ENCODE measurements at regions not wholly inside any gene's neighbourhood (a gene's known extent, or its start where the extent isn't known, plus 50 kb on each side); places are given as distances from the start of the nearest gene placed in this dataset.

GRCh38 chr10:117652228-117653169, 110.0 kb downstream of the EMX2 start:
- DNase-seq (ENCODE audit: low read depth) = no peak
- TF ChIP-seq CTCF (conservative IDR thresholded peaks at IDR 0.05; ENCODE audit: low read depth, low read length) = no peak
- H3K4me3 ChIP-seq (ENCODE audit: low read length) = no peak overlapping the region

GRCh38 chr10:117653170-117653515, 110.6 kb downstream of the EMX2 start:
- DNase-seq (ENCODE audit: low read depth) = peak; percentile 69
- TF ChIP-seq CTCF (conservative IDR thresholded peaks at IDR 0.05; ENCODE audit: low read depth, low read length) = no peak
- H3K4me3 ChIP-seq (ENCODE audit: low read length) = no peak overlapping the region

GRCh38 chr10:117654105-117654504, 111.6 kb downstream of the EMX2 start:
- H3K4me3 ChIP-seq (ENCODE audit: low read length) = no peak overlapping the region
- DNase-seq (ENCODE audit: low read depth) = no peak
- no peak for TF ChIP-seq CTCF (conservative IDR thresholded peaks at IDR 0.05; ENCODE audit: low read depth, low read length)

- no peak for TF ChIP-seq CTCF (conservative IDR thresholded peaks at IDR 0.05; ENCODE audit: low read depth, low read length)
- H3K4me3 ChIP-seq (ENCODE audit: low read length) = no peak overlapping the region
- DNase-seq (ENCODE audit: low read depth) = no peak
Observed at GRCh38 chr10:117656385-117657367, 114.1 kb downstream of the EMX2 start.

GRCh38 chr10:117661316-117661715, 118.8 kb downstream of the EMX2 start:
- no peak for DNase-seq (ENCODE audit: low read depth)
- no peak overlapping the region for H3K4me3 ChIP-seq (ENCODE audit: low read length)
- TF ChIP-seq CTCF (conservative IDR thresholded peaks at IDR 0.05; ENCODE audit: low read depth, low read length) = no peak

- DNase-seq (ENCODE audit: low read depth) = no peak
- no peak overlapping the region for H3K4me3 ChIP-seq (ENCODE audit: low read length)
- no peak for TF ChIP-seq CTCF (conservative IDR thresholded peaks at IDR 0.05; ENCODE audit: low read depth, low read length)
Observed at GRCh38 chr10:117662126-117662525, 119.6 kb downstream of the EMX2 start.

All from retinal pigment epithelial cell (primary cell).